C4-2B (cell line): ENCODE measurements at regions not wholly inside any gene's neighbourhood (a gene's known extent, or its start where the extent isn't known, plus 50 kb on each side); places are given as distances from the start of the nearest gene placed in this dataset.

ENCODE experiments used
- CTCF ChIP-seq: fragments of 450-650 bp; conservative IDR thresholded peaks from 2 replicates; pipeline ENCODE4 v1.5.1; 2017; ENCODE audit warnings: mild to moderate bottlenecking
- ZFX ChIP-seq: fragments of 450-650 bp; IDR thresholded peaks from 2 replicates; pipeline ENCODE4 v1.6.1; 2017

- TF ChIP-seq CTCF (no peak), ZFX (no peak)
Observed at GRCh38 chr21:30957010-30957409, 75.6 kb upstream of the KRTAP11-1 start.
